Lung (tissue), 11 donors: ENCODE measurements at regions not wholly inside any gene's neighbourhood (a gene's known extent, or its start where the extent isn't known, plus 50 kb on each side); places are given as distances from the start of the nearest gene placed in this dataset.

Experiments used
- ATAC-seq: fragments of 200-7000 bp; cut with Tn5 transposase; one replicate; pipeline ENCODE4 v1.9.1; 2020; ENCODE audit warnings: moderate number of reproducible peaks; ENCODE audit not compliant: insufficient read depth, low FRiP score
- DNase-seq, 3 donors: peaks; one replicate each; pipeline ENCODE4 v3.0.0-alpha.2; 2013 to 2017
- H3K27ac ChIP-seq, 2 donors: one replicate each; pipeline ENCODE4 v1.5.1; 2013; ENCODE audit warnings: mild to moderate bottlenecking in 2 of 2, moderate library complexity in 2 of 2, control low read depth in 1 of 2, inconsistent platforms in 1 of 2, low read depth in 1 of 2, low read length in 1 of 2
- H3K27me3 ChIP-seq, 3 donors: one replicate each; pipeline ENCODE4 v1.5.1; 2013; ENCODE audit warnings: low read length in 2 of 3; ENCODE audit not compliant: control insufficient read depth in 3 of 3, insufficient read depth in 3 of 3
- H3K36me3 ChIP-seq, 4 donors: one replicate each; pipeline ENCODE4 v1.5.1; 2013; ENCODE audit warnings: low read length in 4 of 4, mild to moderate bottlenecking in 1 of 4, moderate library complexity in 1 of 4; ENCODE audit not compliant: control insufficient read depth in 4 of 4, insufficient read depth in 4 of 4
- H3K4me1 ChIP-seq, 5 donors: one replicate each; pipeline ENCODE4 v1.5.1; 2013; ENCODE audit warnings: low read length in 5 of 5, mild to moderate bottlenecking in 2 of 5, moderate library complexity in 1 of 5; ENCODE audit not compliant: control insufficient read depth in 5 of 5, insufficient read depth in 5 of 5
- H3K4me3 ChIP-seq: one replicate; pipeline ENCODE4 v1.5.1; 2013; ENCODE audit warnings: mild to moderate bottlenecking, control low read depth, moderate library complexity
- H3K9ac ChIP-seq, 2 donors: one replicate each; pipeline ENCODE4 v1.5.1; 2013; ENCODE audit warnings: low read length in 2 of 2, control low read depth in 1 of 2; ENCODE audit not compliant: insufficient read depth in 1 of 2
- H3K9me3 ChIP-seq, 4 donors: one replicate each; pipeline ENCODE4 v1.5.1; 2013; ENCODE audit warnings: low read length in 3 of 4, mild to moderate bottlenecking in 1 of 4, moderate library complexity in 1 of 4; ENCODE audit not compliant: control insufficient read depth in 4 of 4, insufficient read depth in 3 of 4
- CTCF ChIP-seq: IDR thresholded peaks from 2 replicates; pipeline ENCODE4 v1.5.1; 2012; ENCODE audit warnings: mild to moderate bottlenecking; ENCODE audit errors: control extremely low read depth, extremely low read depth
- WGBS, 2 donors: extraction: QIAGEN DNeasy Blood & Tissue Kit; methylation state at CpG; one replicate each; pipeline ENCODE4 v1.1.7; 2013; 5-methylcytosine and 5-hydroxymethylcytosine counted together
- donor health status: control.
- donor health status: control.
- donor health status: Bipolar disorder and iron deficiency.
- donor health status: healthy.
- donor health status: DM: yes; HTN: yes; CAD: no.

GRCh38 chr13:81498969-81499368 lies 1158.0 kb upstream of the SPRY2 start:
- Histone ChIP-seq H3K27ac (no peak overlapping the region), H3K27me3 (no peaks in the 10 kb centered on the region), H3K4me3 (no peak overlapping the region), H3K36me3 (no peaks in the 10 kb centered on the region), H3K9me3 (no peaks in the 10 kb centered on the region), H3K9ac (no peak overlapping the region), H3K4me1 (no peaks in the 10 kb centered on the region)
- TF ChIP-seq CTCF: no peak
- 91% methylated on average over 3 of the region's 3 CpGs for WGBS, 2 donors
- no peak for DNase-seq
- ATAC-seq: no peak

- Histone ChIP-seq H3K9ac (no peak overlapping the region), H3K27ac (no peak overlapping the region), H3K36me3 (no peaks in the 10 kb centered on the region), H3K9me3 (no peaks in the 10 kb centered on the region), H3K27me3 (no peaks in the 10 kb centered on the region), H3K4me1 (no peaks in the 10 kb centered on the region), H3K4me3 (no peak overlapping the region)
- no peak for TF ChIP-seq CTCF
- WGBS, 2 donors: 91 to 93% methylated on average over 4 of the region's 4 CpGs
- ATAC-seq (no peak), DNase-seq (no peak)
These were observed 1152.2 kb upstream of the SPRY2 start for GRCh38 chr13:81493144-81493543.

- H3K4me1 ChIP-seq: no peaks in the 10 kb centered on the region
- H3K27me3 ChIP-seq: no peaks in the 10 kb centered on the region
- no peak for TF ChIP-seq CTCF
- 81% methylated on average over 3 of the region's 3 CpGs for WGBS, 2 donors
- no peaks in the 10 kb centered on the region for H3K9me3 ChIP-seq
- ATAC-seq (no peak), DNase-seq (no peak)
- H3K4me3 ChIP-seq: no peak overlapping the region
- no peak overlapping the region for H3K27ac ChIP-seq
- H3K36me3 ChIP-seq: no peaks in the 10 kb centered on the region
- no peak overlapping the region for H3K9ac ChIP-seq
These were observed 1151.5 kb upstream of the SPRY2 start for GRCh38 chr13:81492449-81492848.

- Histone ChIP-seq H3K36me3 (no peaks in the 10 kb centered on the region), H3K27ac (no peak overlapping the region), H3K9ac (no peak overlapping the region), H3K4me1 (no peaks in the 10 kb centered on the region), H3K9me3 (no peaks in the 10 kb centered on the region), H3K4me3 (no peak overlapping the region), H3K27me3 (no peaks in the 10 kb centered on the region)
- TF ChIP-seq CTCF: no peak
- DNase-seq: no peak
- no peak for ATAC-seq
- WGBS, 2 donors: 80 to 84% methylated on average over 1 of the region's 1 CpG
These were observed 1147.1 kb upstream of the SPRY2 start for GRCh38 chr13:81488021-81488420.
